Panc1 (cell line): ENCODE measurements at regions not wholly inside any gene's neighbourhood (a gene's known extent, or its start where the extent isn't known, plus 50 kb on each side); places are given as distances from the start of the nearest gene placed in this dataset.

Source experiments
- CTCF ChIP-seq: fragments of 450-650 bp; IDR thresholded peaks from 2 replicates; pipeline ENCODE4 v1.5.1; 2017; ENCODE audit warnings: mild to moderate bottlenecking
- POLR2AphosphoS5 ChIP-seq: IDR thresholded peaks from 2 replicates; pipeline ENCODE4 v1.6.1; 2012; ENCODE audit warnings: mild to moderate bottlenecking, low read depth, low read length, moderate library complexity
- SIN3A ChIP-seq: IDR thresholded peaks from 2 replicates; pipeline ENCODE4 v1.6.1; 2012; ENCODE audit warnings: low read depth, mild to moderate bottlenecking, low read length, moderate library complexity, borderline replicate concordance; ENCODE audit not compliant: insufficient read depth
- TCF7L2 ChIP-seq: IDR thresholded peaks from 2 replicates; pipeline ENCODE4 v1.6.1; 2011; ENCODE audit warnings: mild to moderate bottlenecking, low read depth, low read length, inconsistent platforms
- TF ChIP-seq, protein P1 (sequence below), 2 experiments: IDR thresholded peaks; 2 replicates each; pipeline ENCODE4 v1.6.1; 2011 to 2012; ENCODE audit warnings: low read depth in 2 of 2, control low read depth in 1 of 2, low read length in 1 of 2, mild to moderate bottlenecking in 1 of 2, moderate library complexity in 1 of 2; ENCODE audit not compliant: insufficient read depth in 1 of 2

- TF ChIP-seq CTCF, result no peak
- TF ChIP-seq POLR2AphosphoS5, result no peak
- TF ChIP-seq, protein P1, sequence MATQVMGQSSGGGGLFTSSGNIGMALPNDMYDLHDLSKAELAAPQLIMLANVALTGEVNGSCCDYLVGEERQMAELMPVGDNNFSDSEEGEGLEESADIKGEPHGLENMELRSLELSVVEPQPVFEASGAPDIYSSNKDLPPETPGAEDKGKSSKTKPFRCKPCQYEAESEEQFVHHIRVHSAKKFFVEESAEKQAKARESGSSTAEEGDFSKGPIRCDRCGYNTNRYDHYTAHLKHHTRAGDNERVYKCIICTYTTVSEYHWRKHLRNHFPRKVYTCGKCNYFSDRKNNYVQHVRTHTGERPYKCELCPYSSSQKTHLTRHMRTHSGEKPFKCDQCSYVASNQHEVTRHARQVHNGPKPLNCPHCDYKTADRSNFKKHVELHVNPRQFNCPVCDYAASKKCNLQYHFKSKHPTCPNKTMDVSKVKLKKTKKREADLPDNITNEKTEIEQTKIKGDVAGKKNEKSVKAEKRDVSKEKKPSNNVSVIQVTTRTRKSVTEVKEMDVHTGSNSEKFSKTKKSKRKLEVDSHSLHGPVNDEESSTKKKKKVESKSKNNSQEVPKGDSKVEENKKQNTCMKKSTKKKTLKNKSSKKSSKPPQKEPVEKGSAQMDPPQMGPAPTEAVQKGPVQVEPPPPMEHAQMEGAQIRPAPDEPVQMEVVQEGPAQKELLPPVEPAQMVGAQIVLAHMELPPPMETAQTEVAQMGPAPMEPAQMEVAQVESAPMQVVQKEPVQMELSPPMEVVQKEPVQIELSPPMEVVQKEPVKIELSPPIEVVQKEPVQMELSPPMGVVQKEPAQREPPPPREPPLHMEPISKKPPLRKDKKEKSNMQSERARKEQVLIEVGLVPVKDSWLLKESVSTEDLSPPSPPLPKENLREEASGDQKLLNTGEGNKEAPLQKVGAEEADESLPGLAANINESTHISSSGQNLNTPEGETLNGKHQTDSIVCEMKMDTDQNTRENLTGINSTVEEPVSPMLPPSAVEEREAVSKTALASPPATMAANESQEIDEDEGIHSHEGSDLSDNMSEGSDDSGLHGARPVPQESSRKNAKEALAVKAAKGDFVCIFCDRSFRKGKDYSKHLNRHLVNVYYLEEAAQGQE (IDR thresholded peaks at IDR 0.05; ENCODE audit: insufficient read depth in 1 of 2, low read depth in 2 of 2, low read length in 1 of 2), result no peak
- TF ChIP-seq TCF7L2, result no peak
- TF ChIP-seq SIN3A, result no peak
Measured at GRCh38 chr3:82157952-82158351, 396.5 kb upstream of the GBE1 start.
